ENCODE measurements at regions not wholly inside any gene's neighbourhood (a gene's known extent, or its start where the extent isn't known, plus 50 kb on each side); places are given as distances from the start of the nearest gene placed in this dataset.
"Not testable (repeated sequence)": the region's sequence is repeated elsewhere in the genome, so short reads cannot be mapped to it uniquely, and the experiment has no call there.

- DNase-seq; H3K27me3 ChIP-seq (ENCODE audit: control insufficient read depth, insufficient read depth, low read length); H3K36me3 ChIP-seq (replicated peaks; ENCODE audit: control insufficient read depth, insufficient read depth, low read length); H3K4me3 ChIP-seq (ENCODE audit: insufficient read depth, low read depth, low read length): not testable (repeated sequence)
Measured at GRCh38 chr16:31581065-31581464, 53.4 kb downstream of the AHSP start.

DNA sequence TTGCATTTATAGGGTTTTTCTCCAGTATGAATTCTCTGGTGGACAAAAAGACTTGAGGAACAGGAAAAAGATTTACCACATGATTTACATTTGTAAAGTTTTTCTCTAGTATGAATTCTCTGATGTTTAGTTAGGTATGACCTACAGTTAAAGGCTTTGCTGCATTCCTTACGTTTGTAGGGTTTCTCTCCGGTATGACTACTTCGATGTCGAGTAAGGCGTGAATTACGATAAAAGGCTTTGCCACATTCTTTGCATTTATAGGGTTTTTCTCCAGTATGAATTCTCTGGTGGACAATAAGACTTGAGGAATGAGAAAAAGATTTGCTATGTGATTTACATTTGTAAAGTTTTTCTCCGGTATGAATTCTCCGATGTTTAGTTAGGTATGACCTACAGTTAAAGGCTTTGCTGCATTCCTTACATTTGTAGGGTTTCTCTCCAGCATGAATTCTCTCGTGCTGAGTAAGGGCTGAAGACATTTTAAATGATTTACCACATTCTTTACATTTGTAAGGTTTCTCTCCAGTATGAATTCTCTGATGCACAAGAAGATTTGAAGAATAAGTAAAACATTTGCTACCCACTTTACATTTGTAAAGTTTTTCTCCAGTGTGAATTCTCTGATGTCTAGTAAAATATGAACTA, 74.2 kb downstream of the AHSP start:
- H3K36me3 ChIP-seq (replicated peaks; ENCODE audit: control insufficient read depth, insufficient read depth, low read length); H3K4me3 ChIP-seq (ENCODE audit: insufficient read depth, low read depth, low read length); H3K27me3 ChIP-seq (ENCODE audit: control insufficient read depth, insufficient read depth, low read length); DNase-seq: not testable (repeated sequence)

DNA sequence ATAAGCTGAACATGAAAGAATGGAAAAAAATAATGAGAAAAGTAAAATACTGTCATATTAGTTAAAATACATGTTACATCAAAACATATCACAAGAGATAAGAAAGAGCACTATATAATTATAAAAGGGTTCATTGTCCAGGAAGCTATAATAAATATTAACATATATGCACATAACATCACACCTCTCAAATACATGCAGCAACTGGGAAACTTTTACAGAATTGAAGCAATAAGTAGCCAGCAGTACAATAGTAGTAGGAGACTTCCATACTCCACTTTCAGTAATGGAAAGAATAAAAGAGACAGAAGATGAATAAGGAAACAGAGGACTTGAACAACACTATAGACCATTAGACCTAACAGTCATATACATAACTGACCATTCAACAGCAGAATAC, 90.4 kb downstream of the AHSP start:
- H3K4me3 ChIP-seq (ENCODE audit: insufficient read depth, low read depth, low read length), result no peak overlapping the region
- H3K27me3 ChIP-seq (ENCODE audit: control insufficient read depth, insufficient read depth, low read length), result no peaks in the 10 kb centered on the region
- DNase-seq, result no peak
- no peaks in the 10 kb centered on the region for H3K36me3 ChIP-seq (replicated peaks; ENCODE audit: control insufficient read depth, insufficient read depth, low read length)

GRCh38 chr16:31636433-31636832, 108.7 kb downstream of the AHSP start:
- Histone ChIP-seq H3K27me3 (ENCODE audit: control insufficient read depth, insufficient read depth, low read length) (no peaks in the 10 kb centered on the region), H3K36me3 (replicated peaks; ENCODE audit: control insufficient read depth, insufficient read depth, low read length) (no peaks in the 10 kb centered on the region), H3K4me3 (ENCODE audit: insufficient read depth, low read depth, low read length) (no peak overlapping the region)
- no peak for DNase-seq

- H3K27me3 ChIP-seq (ENCODE audit: control insufficient read depth, insufficient read depth, low read length), result no peaks in the 10 kb centered on the region
- H3K36me3 ChIP-seq (replicated peaks; ENCODE audit: control insufficient read depth, insufficient read depth, low read length), result no peaks in the 10 kb centered on the region
- H3K4me3 ChIP-seq (ENCODE audit: insufficient read depth, low read depth, low read length), result no peak overlapping the region
- DNase-seq, result no peak
Measured at GRCh38 chr16:31641279-31641678, 113.6 kb downstream of the AHSP start.

- not testable (repeated sequence) for H3K27me3 ChIP-seq (ENCODE audit: control insufficient read depth, insufficient read depth, low read length); H3K36me3 ChIP-seq (replicated peaks; ENCODE audit: control insufficient read depth, insufficient read depth, low read length); DNase-seq; H3K4me3 ChIP-seq (ENCODE audit: insufficient read depth, low read depth, low read length)
Measured at GRCh38 chr16:31655674-31656073, 128.0 kb downstream of the AHSP start.

DNA sequence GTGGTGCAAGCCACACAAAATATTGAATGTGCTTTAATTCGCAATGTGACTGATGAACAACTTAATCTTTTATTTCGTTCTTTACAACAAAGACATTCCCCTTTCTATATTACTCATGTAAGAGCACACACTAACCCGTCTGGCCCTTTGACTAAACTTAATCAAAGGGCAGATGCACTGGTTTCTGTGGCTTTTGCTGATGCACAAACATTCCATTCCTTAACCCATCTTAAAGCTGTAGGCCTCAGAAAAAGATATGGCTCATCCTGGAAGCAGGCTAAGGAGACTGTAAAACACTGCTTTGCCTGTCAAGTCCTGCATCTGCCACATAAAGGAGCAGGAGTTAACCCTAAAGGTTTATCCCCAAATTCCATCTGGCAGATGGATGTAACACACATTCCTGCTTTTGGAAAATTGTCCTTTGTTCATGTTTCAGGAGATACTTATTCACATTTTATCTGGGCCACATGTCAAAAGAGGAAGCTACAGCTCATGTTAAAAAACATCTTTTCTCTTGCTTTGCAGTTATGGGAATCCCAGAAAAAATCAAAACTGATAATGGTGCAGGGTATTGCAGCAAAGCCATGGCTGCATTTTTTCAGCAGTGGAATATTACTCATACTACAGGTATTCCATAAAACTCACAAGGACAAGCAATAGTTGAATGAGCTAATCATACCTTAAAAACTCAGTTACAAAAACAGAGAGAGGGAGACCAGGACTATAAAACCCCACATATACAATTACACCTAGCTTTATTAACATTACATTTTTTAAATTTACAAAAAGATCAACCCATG, 137.2 kb downstream of the AHSP start:
- DNase-seq, result no peak
- no peak overlapping the region for H3K4me3 ChIP-seq (ENCODE audit: insufficient read depth, low read depth, low read length)
- H3K27me3 ChIP-seq (ENCODE audit: control insufficient read depth, insufficient read depth, low read length), result no peaks in the 10 kb centered on the region
- H3K36me3 ChIP-seq (replicated peaks; ENCODE audit: control insufficient read depth, insufficient read depth, low read length), result no peaks in the 10 kb centered on the region

DNA sequence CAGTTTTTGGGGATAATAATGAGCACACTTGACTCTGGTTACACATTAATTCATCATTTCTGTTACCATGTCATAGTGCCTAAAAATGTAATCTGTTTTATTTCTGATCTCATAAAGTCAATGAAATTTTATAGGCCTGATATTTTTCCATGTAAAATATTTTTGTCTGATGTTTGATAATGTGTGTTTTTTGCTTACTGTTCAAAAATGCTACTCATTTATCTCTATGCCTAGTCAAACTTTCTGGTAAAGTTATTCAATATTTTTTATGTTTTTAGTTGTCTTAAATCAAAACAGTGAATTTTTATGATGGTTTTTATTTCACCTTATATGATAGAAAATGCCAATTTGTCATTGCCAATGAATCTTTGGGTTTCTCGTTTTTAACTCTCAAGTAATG, 147.0 kb downstream of the AHSP start:
- H3K27me3 ChIP-seq (ENCODE audit: control insufficient read depth, insufficient read depth, low read length), result no peaks in the 10 kb centered on the region
- no peaks in the 10 kb centered on the region for H3K36me3 ChIP-seq (replicated peaks; ENCODE audit: control insufficient read depth, insufficient read depth, low read length)
- no peak for DNase-seq
- H3K4me3 ChIP-seq (ENCODE audit: insufficient read depth, low read depth, low read length), result no peak overlapping the region

- H3K4me3 ChIP-seq (ENCODE audit: insufficient read depth, low read depth, low read length), result no peak overlapping the region
- H3K27me3 ChIP-seq (ENCODE audit: control insufficient read depth, insufficient read depth, low read length), result no peaks in the 10 kb centered on the region
- no peak for DNase-seq
- H3K36me3 ChIP-seq (replicated peaks; ENCODE audit: control insufficient read depth, insufficient read depth, low read length), result no peaks in the 10 kb centered on the region
Measured at GRCh38 chr16:31676731-31677130, 149.0 kb downstream of the AHSP start.

DNA sequence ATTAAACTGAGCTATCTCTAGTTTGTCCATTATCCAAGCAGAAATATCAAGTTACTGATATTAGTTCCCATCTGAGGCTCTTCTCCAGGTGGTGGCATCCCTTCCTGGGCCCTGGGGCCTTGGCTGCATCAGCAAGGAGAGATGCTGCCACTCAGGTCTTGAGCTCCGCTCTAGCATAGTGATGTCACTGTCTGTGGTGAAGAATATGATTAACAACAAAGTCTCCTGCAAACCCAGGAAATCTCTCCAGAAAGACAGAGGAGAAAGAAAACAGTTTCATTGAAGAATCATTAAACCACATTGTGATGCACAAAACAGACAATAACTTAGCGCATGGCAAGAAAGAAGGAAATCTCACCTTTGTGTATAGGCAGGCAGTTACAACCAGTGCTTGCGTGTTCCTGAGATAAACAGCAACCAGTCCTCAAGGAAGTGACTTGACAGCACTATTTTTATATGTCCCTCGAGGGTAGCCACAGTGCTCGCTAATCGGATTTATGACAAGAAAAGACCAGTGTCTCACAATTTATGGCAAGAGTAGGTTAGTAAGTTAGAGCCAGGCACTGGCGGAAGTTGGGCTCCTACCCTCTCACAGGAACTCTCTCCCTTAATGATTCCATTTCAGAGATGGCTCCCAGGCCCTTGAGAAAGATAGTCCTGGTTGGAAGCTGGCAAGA, 151.1 kb downstream of the AHSP start:
- H3K4me3 ChIP-seq (ENCODE audit: insufficient read depth, low read depth, low read length), result no peak overlapping the region
- H3K27me3 ChIP-seq (ENCODE audit: control insufficient read depth, insufficient read depth, low read length), result no peaks in the 10 kb centered on the region
- H3K36me3 ChIP-seq (replicated peaks; ENCODE audit: control insufficient read depth, insufficient read depth, low read length), result no peaks in the 10 kb centered on the region
- no peak for DNase-seq

GRCh38 chr16:31689331-31689730, 161.6 kb downstream of the AHSP start:
- not testable (repeated sequence) for DNase-seq; H3K36me3 ChIP-seq (replicated peaks; ENCODE audit: control insufficient read depth, insufficient read depth, low read length); H3K27me3 ChIP-seq (ENCODE audit: control insufficient read depth, insufficient read depth, low read length); H3K4me3 ChIP-seq (ENCODE audit: insufficient read depth, low read depth, low read length)

DNA sequence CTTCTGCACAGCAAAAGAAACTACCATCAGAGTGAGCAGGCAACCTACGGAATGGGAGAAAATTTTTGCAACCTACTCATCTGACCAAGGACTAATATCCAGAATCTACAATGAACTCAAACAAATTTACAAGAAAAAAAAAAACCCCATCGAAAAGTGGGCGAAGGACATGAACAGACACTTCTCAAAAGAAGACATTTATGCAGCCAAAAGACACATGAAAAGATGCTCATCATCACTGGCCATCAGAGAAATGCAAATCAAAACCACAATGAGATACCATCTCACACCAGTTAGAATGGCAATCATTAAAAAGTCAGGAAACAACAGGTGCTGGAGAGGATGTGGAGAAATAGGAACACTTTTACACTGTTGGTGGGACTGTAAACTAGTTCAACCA, 164.6 kb downstream of the AHSP start:
- H3K4me3 ChIP-seq (ENCODE audit: insufficient read depth, low read depth, low read length); H3K36me3 ChIP-seq (replicated peaks; ENCODE audit: control insufficient read depth, insufficient read depth, low read length): not testable (repeated sequence)

DNA sequence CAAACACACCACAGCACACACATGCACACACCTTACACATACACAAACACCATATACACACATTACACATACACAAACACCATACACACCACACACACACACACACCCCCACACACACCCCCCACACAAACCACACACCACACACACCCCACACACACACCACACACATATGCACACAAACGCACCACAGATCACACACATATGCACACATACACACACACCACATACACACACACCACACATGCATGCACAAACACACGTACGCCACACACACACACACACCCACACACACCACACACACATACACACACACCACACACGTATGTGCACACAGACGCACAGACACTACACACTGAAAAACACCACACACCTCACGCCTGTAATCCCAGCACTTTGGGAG, 166.0 kb downstream of the AHSP start:
- DNase-seq, result no peak

More for the DNA sequence above, 164.6 kb downstream of the AHSP start:
- not testable (repeated sequence) for DNase-seq; H3K27me3 ChIP-seq (ENCODE audit: control insufficient read depth, insufficient read depth, low read length)

GRCh38 chr16:31694461-31694860, 166.8 kb downstream of the AHSP start:
- Histone ChIP-seq H3K4me3 (ENCODE audit: insufficient read depth, low read depth, low read length) (no peak overlapping the region), H3K36me3 (replicated peaks; ENCODE audit: control insufficient read depth, insufficient read depth, low read length) (no peaks in the 10 kb centered on the region), H3K27me3 (ENCODE audit: control insufficient read depth, insufficient read depth, low read length) (no peaks in the 10 kb centered on the region)
- DNase-seq, result no peak

More for the DNA sequence above, 166.0 kb downstream of the AHSP start:
- H3K4me3 ChIP-seq (ENCODE audit: insufficient read depth, low read depth, low read length), result no peak overlapping the region
- no peaks in the 10 kb centered on the region for H3K27me3 ChIP-seq (ENCODE audit: control insufficient read depth, insufficient read depth, low read length)
- no peaks in the 10 kb centered on the region for H3K36me3 ChIP-seq (replicated peaks; ENCODE audit: control insufficient read depth, insufficient read depth, low read length)

- no peak overlapping the region for H3K4me3 ChIP-seq (ENCODE audit: insufficient read depth, low read depth, low read length)
- DNase-seq, result no peak
- H3K27me3 ChIP-seq (ENCODE audit: control insufficient read depth, insufficient read depth, low read length), result no peaks in the 10 kb centered on the region
- no peaks in the 10 kb centered on the region for H3K36me3 ChIP-seq (replicated peaks; ENCODE audit: control insufficient read depth, insufficient read depth, low read length)
Measured at GRCh38 chr16:31695667-31696066, 168.0 kb downstream of the AHSP start.
